Esophagus squamous epithelium (tissue), 4 donors: ENCODE measurements at regions not wholly inside any gene's neighbourhood (a gene's known extent, or its start where the extent isn't known, plus 50 kb on each side); places are given as distances from the start of the nearest gene placed in this dataset.

Experiments
- CTCF ChIP-seq, 6 experiments: fragments of 450-650 bp in 4 of 6; fragments of 200-600 bp in 2 of 6; sonication (generic) in 2 of 6; IDR thresholded peaks; one replicate each; pipeline ENCODE4 v1.5.1; 2016 to 2019; ENCODE audit warnings: antibody characterized with exemption in 6 of 6, mild to moderate bottlenecking in 4 of 6, moderate library complexity in 4 of 6
- POLR2A ChIP-seq, 4 donors: fragments of 450-650 bp; IDR thresholded peaks; one replicate each; pipeline ENCODE4 v1.6.1; 2017; ENCODE audit warnings: antibody characterized with exemption in 4 of 4, mild to moderate bottlenecking in 4 of 4, moderate library complexity in 3 of 4

GRCh38 chr7:118615-119391, 73.6 kb upstream of the FAM20C start:
- no peak for TF ChIP-seq POLR2A (IDR thresholded peaks at IDR 0.05)
- no peak for TF ChIP-seq CTCF (IDR thresholded peaks at IDR 0.05)
